Stimulated activated CD4-positive, alpha-beta T cell treated with anti-CD3 and anti-CD28 coated beads, Interleukin-15, amount 100 ng/mL, for 24 hours (primary cell): ENCODE measurements at regions not wholly inside any gene's neighbourhood (a gene's known extent, or its start where the extent isn't known, plus 50 kb on each side); places are given as distances from the start of the nearest gene placed in this dataset.

Experiments used
- DNase-seq: peaks from one replicate; pipeline ENCODE4 v3.0.0-alpha.2; 2020

DNA sequence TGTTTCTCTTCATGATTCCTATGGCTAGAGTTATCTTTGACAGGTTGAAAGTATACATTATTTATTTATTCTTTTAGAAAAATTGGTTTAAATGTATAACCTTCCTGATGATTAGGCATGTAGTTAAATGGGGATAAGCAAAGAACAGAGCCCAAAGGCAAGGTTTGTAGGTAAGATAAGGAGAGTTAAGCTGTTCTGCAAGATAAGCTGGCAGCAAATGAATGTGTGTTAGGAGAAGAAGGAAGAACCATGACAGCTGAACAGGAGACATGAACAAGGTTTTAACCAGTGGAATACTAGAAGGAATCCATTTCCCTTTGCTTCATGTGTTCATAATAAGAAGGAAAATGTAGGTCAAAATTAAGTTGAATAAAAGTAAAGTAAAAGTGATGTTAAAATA, 1330.1 kb upstream of the USP15 start:
- DNase-seq = no peak

DNA sequence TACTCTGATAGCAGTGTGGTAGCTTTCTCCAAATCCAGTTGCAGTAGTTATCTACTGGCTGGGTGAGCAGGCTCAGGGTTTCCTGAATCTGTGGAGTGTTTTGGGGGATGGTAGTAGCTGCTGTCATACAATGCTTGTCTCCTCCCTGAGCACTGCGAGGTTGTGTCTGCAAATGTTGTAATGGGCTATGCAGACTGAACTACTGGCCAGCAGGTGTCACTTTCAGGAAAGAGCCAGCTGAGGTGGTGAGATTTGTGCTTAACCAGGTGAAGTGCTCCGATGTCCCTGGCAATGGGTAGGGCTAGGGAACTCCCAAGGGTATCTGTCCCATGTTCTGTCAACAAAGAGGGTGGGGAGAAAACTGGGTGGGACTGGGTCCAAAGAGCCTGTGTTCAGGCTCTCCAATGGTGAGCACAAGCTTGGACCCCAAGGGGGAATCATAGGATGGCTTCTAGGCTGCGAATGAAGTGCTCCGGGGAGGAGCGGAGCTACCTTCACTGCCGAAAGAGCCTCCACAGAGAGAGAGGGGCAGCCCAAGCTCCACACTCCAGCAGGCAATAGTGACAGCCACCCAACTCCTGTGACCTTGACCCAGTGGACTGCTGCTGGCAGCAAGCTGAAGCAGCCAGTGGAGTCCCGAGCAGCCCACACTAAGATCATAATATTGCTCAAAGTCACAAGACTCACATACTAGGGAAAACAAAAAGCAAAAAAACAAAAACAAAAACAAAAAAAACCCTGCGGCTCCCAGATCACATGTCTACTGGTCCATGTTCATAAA, 1324.0 kb upstream of the USP15 start:
- no peak for DNase-seq

DNA sequence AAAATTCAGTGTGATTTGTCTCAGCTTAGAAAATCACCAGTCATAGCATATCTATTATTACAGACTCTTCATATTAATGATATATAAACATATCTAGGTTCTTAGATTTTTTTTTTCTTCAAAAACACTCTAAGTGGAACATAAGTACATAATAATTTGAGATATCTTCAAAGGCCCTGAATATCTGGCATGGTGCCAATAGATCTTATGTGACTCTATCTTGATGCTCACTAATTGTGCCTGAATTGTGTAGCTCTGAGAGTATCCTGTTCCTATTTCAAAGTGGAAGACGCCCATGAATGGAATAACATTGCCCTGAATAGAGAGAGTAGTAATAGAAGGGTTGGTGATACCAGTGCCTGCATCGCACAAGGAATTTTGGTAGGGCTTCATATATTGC, 1312.7 kb upstream of the USP15 start:
- no peak for DNase-seq

DNA sequence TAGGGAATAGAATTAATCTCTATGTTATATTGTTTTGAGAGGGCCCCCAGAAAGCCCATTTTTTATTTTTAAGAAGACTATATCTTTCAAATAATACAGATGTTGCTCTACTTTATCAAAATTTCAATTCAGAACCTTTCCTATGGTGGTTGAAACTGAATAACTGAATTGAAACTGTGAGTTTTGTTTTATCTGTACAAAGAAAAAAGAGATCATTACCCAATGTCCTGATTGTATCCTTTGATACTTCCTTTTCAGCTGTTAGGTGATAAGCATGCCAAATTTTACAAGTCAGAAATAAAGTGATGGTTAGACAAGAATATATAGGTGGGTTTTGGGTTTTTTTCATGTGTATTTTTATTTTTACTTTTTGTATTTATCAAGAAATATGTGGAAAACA, 1293.1 kb upstream of the USP15 start:
- no peak for DNase-seq

DNA sequence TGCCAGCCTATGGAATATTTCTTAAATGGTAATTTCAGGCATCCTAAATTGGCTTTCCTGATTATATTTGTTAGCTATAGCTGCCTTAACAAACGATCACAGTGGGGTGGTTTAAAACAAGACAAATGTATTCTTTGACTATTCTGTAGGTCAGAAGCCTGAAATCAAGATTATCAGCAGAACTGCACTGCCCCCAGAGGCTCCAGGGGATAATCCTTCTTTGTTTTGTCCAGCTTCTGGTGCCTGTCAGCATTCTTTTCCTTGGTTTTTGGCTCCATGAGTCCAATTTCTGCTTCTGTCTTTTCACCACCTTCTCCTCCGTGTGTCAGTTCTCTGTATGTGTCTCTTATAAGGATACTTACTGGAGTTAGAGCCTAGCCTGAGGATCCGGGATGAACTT, 1282.2 kb upstream of the USP15 start:
- no peak for DNase-seq

DNA sequence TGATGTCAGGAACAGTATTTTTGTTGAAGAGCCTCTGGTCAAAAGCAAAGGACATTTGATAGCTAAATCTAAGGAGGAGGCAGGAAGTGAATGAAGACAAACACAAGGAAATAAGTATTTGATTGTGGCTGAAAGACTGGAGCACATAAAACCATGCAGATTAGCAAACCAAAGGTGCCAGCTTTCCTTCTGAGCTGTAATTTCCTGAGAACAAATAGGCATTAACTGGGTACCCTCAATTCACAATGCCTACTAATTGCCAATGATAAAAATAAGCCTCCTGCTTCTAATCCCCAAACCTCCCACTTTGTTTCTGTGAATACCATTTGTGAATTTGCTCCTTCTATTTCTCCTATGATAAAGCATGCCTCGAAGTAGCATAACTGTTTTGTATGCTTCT, 1279.6 kb upstream of the USP15 start:
- no peak for DNase-seq

DNA sequence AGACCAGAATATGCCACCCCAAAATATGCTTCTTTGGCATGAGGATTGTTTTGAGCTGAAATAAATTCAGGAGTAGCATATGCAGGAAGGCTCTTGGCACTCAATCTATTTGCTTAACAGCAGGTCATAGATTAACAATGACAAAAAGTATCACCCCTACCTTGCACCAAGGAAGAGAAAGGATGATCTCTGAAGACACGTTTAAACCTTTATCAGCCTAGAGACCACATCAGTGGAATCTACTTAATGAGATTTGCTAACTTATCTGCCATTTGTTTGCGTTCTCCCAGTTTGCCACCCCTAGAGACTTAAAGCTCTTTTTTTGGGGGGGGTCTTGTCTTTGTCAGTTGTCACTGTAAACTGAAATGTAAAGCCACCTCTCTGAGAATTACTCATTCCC, 1278.7 kb upstream of the USP15 start:
- no peak for DNase-seq

DNA sequence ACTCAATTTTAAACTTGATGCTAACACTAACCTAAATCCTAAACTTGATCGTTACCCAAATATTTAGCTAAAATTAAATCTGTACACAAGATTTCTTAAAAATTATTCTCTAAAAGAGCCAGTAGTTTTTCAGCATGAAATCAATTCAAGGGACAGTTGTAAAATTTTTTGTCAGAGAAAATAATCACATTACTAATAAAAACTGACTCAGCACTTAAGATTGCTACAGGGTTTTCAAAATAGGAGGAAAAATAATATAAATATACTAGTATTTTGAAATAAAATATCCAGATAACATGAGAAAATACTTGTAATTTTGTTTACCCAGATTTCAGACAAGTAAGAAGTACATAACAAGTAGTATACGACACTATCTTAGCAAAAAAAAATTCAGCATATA, 1268.1 kb upstream of the USP15 start:
- no peak for DNase-seq

DNA sequence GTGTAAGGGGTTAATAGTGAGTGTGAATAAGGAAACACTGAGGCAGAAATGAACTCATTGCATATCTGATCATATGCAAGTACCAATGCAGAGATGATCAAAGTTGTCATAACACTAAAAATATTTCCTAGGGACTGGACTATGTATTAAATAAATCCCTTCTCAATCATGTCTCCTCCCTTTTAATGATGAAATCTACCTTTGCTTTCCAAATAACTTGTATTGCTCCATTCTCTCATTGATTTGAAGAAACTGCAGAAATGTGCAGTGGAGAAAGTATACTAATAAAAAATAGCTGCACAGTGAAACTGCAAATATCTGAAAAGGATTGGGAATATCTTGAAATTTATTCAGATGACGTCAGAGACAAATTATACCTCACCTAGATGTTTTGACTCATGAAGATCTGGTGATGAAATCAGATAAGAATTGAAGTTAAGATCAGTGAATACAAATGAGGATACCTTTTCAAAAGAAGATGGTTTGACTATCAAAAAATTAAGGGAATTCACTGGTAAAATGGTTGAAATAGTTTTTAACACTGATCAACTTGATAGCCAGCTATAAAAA, 1264.9 kb upstream of the USP15 start:
- DNase-seq = no peak

DNA sequence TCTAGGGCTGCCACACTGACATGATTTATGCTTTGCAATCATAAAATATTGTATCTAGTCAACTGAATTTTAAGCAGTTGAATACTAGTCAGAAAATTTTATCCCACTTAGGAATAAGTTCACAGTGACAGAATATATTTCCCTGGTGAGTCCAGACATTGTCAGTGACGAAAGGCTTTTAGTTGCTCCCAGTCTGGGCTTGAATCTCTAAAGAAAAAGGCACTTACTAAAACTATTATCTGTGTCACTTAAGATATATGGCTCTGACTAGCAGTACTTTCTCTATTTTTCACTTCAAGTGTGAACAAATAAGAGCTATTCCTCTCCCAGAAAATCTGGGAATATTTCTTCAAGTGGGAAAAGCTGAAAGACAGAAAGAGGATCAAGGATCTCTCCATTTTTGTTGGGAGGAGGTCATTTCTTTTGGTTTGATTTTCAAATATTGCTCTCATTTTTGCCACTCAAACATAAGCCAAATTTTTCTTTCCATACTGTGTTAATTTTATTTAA, 1262.3 kb upstream of the USP15 start:
- no peak for DNase-seq

DNA sequence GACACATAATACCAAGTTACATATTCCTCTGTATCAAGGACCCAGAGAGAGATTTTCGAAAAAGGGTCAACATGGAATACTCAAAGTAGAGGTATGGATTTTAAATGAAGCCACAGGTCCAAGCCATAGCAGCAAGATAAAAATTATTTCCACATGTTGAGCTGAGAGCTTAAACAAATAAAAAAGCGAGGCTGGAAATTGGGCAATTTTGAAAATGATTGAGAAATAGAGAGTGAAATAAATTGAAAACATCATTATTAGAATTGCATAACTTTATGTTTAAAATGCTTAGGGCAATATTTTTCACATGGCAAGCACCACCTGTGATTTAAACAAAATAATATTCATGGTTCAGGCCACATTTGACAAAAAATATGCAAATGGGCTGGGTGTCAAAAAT, 1251.0 kb upstream of the USP15 start:
- no peak for DNase-seq

DNA sequence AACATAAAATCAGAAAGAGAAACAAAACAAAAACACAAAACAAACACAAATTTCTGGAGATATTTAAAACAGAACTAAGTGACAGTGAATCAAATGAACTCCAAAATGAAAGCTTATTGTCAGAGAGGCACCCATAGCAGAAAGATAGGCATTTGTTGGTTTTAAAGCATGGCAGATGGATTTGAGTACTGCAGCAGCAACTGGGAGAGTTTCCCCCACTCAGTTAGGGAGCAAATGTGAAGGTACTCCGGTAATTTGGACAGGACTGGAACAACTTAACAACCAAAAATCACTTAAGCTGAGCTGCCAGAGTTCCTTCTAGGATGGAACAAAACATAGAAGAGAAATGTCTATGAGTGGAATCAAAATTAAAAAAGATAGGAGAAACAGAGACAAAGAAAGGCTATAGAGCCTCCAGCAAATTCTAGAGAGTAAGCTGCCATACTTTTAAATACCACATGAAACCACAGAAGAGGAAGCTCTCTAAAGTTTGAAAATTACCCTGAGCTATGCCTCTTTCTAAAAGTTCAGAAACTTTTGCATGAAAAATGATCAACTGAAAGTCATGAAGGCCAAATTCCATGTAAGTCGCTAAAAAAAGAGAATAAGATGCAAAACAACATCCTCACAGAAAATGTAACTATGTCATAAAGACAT, 1248.3 kb upstream of the USP15 start:
- DNase-seq = no peak

DNA sequence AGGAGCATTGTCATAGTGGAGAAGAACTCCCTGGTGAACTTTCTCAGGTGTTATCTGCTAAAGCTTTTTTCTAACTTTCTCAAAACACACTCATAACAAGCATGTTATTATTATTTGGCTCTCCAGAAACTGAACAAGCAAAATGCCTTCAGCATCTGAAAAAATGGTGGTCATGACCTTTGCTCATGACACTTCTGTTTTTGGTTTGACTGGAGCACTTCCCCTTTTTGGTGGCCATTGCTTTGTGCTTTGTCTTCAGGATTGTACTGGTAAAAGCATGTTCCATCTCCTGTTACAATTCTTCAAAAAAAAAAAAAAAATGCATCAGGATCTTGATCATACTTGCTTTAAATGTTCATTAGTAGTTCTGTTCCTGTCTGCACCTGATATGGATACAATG, 1241.6 kb upstream of the USP15 start:
- DNase-seq = no peak

DNA sequence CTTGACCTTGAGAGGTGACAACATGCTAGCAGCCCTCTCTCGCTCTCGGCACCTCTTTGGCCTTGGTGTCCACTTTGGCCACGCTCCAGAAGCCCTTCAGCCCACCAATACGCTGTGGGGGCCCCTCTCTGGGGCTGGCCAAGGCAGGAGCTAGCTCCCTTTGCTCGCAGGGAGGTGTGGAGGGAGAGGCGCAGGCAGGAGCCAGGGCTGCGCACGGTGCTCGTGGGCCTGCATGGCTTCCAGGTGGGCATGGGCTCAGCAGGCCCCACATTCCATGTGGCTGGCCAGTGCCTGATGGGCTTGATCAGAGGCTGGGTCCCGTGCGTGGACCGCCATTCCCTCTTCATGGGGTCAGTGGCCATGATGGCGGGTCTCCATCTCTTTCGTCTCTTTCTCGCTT, 1237.0 kb upstream of the USP15 start:
- DNase-seq = no peak

DNA sequence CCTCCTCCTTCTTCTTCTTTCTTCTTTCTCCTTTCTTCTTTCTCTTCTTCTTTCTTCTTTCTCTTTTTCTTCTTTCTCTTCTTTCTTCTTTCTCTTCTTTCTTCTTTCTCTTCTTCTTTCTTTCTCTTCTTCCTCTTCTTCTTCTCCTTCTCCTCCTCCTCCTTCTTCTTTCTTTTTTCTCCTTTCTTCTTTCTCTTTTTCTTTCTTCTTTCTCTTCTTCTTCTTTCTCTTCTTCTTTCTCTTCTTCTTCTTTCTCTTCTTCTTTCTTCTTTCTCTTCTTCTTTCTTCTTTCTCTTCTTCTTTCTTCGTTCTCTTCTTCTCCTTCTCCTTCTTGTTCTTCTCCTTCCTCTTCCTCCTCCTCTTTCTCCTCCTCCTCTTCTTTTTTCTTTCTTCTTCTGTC, 1230.7 kb upstream of the USP15 start:
- DNase-seq = no peak

DNA sequence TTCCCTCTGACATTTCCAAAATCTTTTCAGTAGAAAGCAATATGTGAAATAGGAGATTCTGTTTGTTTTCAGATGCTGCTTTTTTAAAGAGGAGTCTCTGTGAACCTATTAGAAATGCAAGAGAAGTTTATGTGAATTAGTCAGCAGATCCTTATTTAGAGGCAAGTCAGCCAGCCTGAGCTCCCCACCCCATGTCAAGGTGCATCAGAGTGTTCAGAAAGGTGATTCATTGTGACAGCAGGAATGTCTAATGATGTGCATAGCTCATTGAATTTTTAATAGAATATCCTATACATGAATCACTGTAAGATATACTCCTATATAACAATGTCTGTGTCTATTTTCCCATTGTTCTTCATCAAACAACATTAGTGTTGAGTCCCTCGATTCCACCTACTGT, 1222.4 kb upstream of the USP15 start:
- DNase-seq = no peak

DNA sequence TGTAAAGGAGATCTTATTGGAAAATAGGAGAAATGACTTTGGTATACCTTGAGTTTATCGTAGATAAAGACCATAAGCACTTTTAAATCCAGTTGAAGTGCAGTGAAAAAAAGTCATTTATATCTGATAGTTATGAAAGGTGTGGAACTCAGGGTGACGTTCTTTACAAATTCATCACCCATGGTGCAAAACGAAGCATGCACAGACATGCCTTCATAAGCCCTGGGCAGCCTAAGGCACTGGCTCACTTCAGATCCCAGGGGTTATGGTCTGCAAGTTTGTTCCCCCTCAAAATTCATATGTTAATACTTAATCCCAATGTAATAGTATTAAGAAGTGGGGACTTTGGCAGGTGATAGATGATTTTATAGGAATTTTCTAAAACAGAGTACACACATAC, 1216.4 kb upstream of the USP15 start:
- DNase-seq = no peak

DNA sequence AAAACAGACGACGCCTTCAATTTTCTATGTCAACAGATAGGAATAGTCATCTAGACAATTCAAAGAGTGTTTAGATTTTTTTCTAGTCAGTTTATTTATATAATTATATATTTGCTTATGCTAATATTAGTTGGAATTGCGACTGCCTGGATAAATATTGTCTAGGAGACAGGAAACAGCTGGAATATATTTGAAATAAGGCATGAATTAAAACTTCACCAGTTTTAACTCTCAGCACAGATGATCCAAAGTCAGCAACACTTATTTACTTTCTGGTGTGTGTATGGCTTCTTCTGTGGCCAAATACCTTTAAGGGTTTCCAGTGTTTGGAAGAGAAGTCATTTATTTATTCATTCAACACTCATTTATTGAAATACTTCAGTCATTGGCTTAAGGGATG, 1215.4 kb upstream of the USP15 start:
- DNase-seq = no peak

DNA sequence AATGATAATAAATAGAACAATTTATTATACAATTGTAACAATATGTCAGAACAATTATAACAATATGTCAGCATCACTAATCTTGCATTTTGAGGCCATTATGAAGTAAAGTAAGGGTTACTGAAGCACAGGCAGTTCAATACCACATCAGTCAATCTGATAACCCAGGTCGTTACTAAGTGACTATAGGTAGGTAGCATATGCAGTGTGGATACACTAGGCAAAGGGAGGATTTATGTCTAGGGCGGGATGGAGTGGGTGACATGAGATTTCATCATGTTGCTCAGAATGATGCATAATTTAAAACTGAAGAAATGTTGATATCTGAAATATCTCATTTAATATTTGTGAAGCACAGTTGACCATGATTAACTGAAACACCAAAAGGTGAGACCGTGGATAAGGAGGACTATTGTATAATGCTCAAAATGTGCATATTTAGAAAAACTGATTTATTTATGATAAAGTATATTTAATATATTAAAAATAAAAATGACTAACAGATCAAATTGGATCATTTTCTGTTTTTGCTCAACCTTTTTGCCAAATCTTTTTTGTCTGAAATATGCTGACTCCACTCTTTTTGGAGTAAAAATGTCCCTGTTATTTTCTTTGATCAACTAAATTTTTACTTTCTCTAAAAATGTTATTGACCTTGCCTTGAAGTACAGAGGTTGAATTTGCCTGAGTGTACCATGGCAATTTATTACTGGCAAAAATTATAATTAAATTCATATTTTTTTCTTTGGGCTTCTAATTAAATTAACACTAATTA, 1189.4 kb upstream of the USP15 start:
- DNase-seq = no peak

DNA sequence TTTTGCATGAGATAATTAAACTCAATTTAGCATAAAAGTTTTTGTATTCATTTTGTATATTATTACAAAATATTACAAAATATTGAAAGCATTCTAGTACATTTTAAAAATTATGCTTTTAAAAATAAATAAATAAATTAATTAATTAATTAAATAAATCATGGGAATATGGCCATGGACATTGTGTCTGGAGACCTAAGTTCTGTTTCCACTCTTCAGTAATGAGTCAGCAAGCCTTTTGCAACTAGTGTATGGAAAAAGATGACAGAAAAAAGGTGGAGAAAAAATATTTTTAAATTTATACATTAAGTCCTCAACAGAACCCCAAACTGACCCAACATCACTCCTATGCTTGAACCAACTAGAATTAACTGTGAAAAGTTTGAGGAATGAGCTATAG, 1187.5 kb upstream of the USP15 start:
- DNase-seq = no peak

DNA sequence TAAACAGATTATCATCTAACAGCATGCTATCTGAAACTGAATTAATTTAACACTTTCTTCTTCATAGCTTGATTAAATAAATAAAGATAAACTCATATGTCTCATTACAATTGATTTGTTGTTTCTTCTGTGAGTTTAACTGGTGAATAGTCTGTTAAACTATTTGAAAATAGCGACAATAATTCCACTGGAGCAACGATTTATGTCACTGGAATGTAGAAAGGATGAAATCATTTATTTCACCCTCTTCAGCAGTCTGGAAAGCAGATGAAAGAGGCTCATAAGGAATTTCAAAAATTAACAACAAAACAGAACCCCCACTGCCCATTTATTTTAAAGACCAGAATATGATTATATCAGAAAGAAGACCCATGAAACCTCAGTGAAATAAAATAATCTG, 1165.1 kb upstream of the USP15 start:
- DNase-seq = no peak

DNA sequence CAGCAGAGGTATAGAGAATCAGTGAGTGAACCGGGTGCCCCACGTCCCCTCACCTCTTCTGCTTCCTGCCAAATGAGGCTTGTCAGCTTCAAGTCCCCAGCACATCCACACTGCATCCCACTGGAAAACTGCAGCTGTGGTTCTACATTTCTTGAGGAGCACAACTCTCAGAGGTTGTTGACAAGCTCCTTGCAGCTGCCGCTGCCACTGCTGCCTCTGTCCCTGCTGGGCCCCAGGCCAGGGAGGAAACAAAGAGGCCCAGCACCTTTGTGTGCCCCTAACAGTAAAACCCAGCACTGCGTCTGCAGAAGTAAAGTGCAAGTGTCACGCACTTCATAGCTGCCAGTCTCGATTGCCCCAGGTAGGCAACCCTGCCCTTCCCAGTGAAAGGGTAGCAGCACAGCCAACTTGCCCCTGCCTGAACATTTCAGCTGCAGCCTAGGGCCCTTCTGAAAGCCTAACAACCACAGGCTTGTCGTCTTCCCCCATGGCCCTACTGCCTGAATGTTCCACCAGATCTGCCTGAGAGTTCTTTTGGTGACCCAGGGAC, 1162.1 kb upstream of the USP15 start:
- DNase-seq = no peak

DNA sequence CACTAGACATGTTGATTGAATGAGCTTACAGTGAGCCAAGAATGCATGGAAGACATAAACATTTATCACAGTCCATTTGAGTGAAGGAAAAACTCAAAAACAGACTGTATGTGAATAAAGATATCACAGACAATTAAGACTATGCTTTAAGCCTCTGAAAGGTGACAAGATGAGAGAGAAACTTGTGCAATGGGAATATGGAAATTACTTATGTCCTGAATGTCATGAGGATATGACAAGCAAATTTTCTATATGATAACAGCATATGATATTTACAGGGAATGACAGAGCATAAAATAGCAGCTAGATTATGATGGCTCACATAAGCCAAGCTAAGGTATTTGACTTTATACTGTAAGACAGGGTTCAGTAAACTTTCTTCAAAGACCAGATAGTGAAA, 1153.1 kb upstream of the USP15 start:
- DNase-seq = no peak
